ENCODE measurements at regions not wholly inside any gene's neighbourhood (a gene's known extent, or its start where the extent isn't known, plus 50 kb on each side); places are given as distances from the start of the nearest gene placed in this dataset.

GRCh38 chr12:46468160-46468559 is 95.6 kb upstream of the SLC38A2 start:
- Histone ChIP-seq H3K27me3 (ENCODE audit: insufficient read depth) (no peaks in the 10 kb centered on the region), H4K20me1 (ENCODE audit: insufficient read depth) (no peaks in the 10 kb centered on the region), H3K36me3 (replicated peaks in 1 of 2; ENCODE audit: control insufficient read depth in 1 of 2, insufficient read depth in 2 of 2, low read length in 1 of 2) (no peaks in the 10 kb centered on the region), H3K9me2 (no peaks in the 10 kb centered on the region), H2AFZ (ENCODE audit: low read depth) (no peak overlapping the region), H3K79me2 (ENCODE audit: insufficient read depth) (no peaks in the 10 kb centered on the region; the same call in 1 of the 2 replicates), H3K4me2 (no peak overlapping the region), H3K27ac (ENCODE audit: low read depth in 2 of 2, low read length in 1 of 2) (no peak overlapping the region), H3K4me3 (ENCODE audit: low read depth in 2 of 2, low read length in 1 of 2) (no peak overlapping the region), H3K9me3 (peaks cover 4% of the 10 kb centered on the region; the same call in 1 of the 2 replicates), H3K9ac (no peak overlapping the region), H3F3A (replicated peaks; ENCODE audit: insufficient read depth) (peaks cover 15% of the 10 kb centered on the region), H3K4me1 (ENCODE audit: control insufficient read depth in 1 of 2, insufficient read depth in 2 of 2, low read depth in 1 of 2, low read length in 1 of 2) (peaks cover 9 to 27% of the 10 kb centered on the region in 2 experiments)
- DNase-seq = no peak
- ChIA-PET POLR2A (no interaction called here), CTCF (no interaction called here)
- TF ChIP-seq ZBTB33 (IDR thresholded peaks at IDR 0.05; ENCODE audit: borderline replicate concordance, low read depth) (no peak), MAX (IDR thresholded peaks at IDR 0.05; ENCODE audit: low read depth) (no peak), NFIC (IDR thresholded peaks at IDR 0.05; ENCODE audit: borderline replicate concordance) (no peak), RXRA (IDR thresholded peaks at IDR 0.05; ENCODE audit: borderline replicate concordance, low read depth) (0 out of 2 replicates have a peak, but pooled peaks have one; percentile 15), MEF2A (IDR thresholded peaks at IDR 0.05; ENCODE audit: borderline replicate concordance, low read depth) (0 out of 2 replicates have a peak, but pooled peaks have one; percentile 24), EP300 (IDR thresholded peaks at IDR 0.05; ENCODE audit: borderline replicate concordance in 1 of 2, low read depth in 1 of 2, low read length in 1 of 2) (peak in 1 of 2 experiments; percentile 27; a peak in 1 of 4 replicates)
- WGBS (ENCODE audit: low lambda C conversion rate) = 68% methylated on average over 6 of the region's 6 CpGs

- Histone ChIP-seq H3K9me2 (no peaks in the 10 kb centered on the region), H2AFZ (ENCODE audit: low read depth) (no peak overlapping the region), H3K4me2 (no peak overlapping the region), H3K9ac (no peak overlapping the region), H3K4me3 (ENCODE audit: low read depth in 2 of 2, low read length in 1 of 2) (no peak overlapping the region), H3K27ac (ENCODE audit: low read depth in 2 of 2, low read length in 1 of 2) (no peak overlapping the region), H4K20me1 (ENCODE audit: insufficient read depth) (no peaks in the 10 kb centered on the region), H3K79me2 (ENCODE audit: insufficient read depth) (no peaks in the 10 kb centered on the region), H3K36me3 (replicated peaks in 1 of 2; ENCODE audit: control insufficient read depth in 1 of 2, insufficient read depth in 2 of 2, low read length in 1 of 2) (no peaks in the 10 kb centered on the region), H3K9me3 (peaks cover 4% of the 10 kb centered on the region; the same call in 1 of the 2 replicates), H3K27me3 (ENCODE audit: insufficient read depth) (no peaks in the 10 kb centered on the region), H3K4me1 (ENCODE audit: control insufficient read depth in 1 of 2, insufficient read depth in 2 of 2, low read depth in 1 of 2, low read length in 1 of 2) (peaks cover 5 to 22% of the 10 kb centered on the region in 2 experiments; a peak in 3 of 4 replicates), H3F3A (replicated peaks; ENCODE audit: insufficient read depth) (peaks cover 4% of the 10 kb centered on the region)
- POLR2A ChIA-PET = no interaction called here
- CTCF ChIA-PET = no interaction called here
- DNase-seq = no peak
- TF ChIP-seq ZBTB33 (IDR thresholded peaks at IDR 0.05; ENCODE audit: borderline replicate concordance, low read depth) (no peak), JUND (IDR thresholded peaks at IDR 0.05) (no peak), YY1 (IDR thresholded peaks at IDR 0.05; ENCODE audit: low read depth) (no peak), PBX3 (IDR thresholded peaks at IDR 0.05) (no peak), FOXJ3 (CRISPR knock-in tag; IDR thresholded peaks at IDR 0.05) (no peak), MEF2A (IDR thresholded peaks at IDR 0.05; ENCODE audit: borderline replicate concordance, low read depth) (no peak), TAF1 (IDR thresholded peaks at IDR 0.05; ENCODE audit: borderline replicate concordance, low read depth, low read length) (no peak), CHD2 (IDR thresholded peaks at IDR 0.05; ENCODE audit: low read length, partially characterized antibody) (no peak), FOSL2 (IDR thresholded peaks at IDR 0.05; ENCODE audit: borderline replicate concordance, low read depth) (no peak), POLR2AphosphoS5 (IDR thresholded peaks at IDR 0.05; ENCODE audit: low read depth, low read length) (no peak), SIN3A (IDR thresholded peaks at IDR 0.05; ENCODE audit: borderline replicate concordance, low read depth, low read length) (no peak), TCF12 (IDR thresholded peaks at IDR 0.05) (no peak), RCOR1 (IDR thresholded peaks at IDR 0.05; ENCODE audit: low read length) (no peak), EZH2phosphoT487 (IDR thresholded peaks at IDR 0.05; ENCODE audit: borderline replicate concordance, low read depth) (no peak), RXRA (IDR thresholded peaks at IDR 0.05; ENCODE audit: borderline replicate concordance, low read depth) (no peak), GABPA (IDR thresholded peaks at IDR 0.05; ENCODE audit: low read depth) (no peak), RAD21 (IDR thresholded peaks at IDR 0.05; ENCODE audit: low read length) (no peak)
Observed at GRCh38 chr12:46465307-46465706, 92.7 kb upstream of the SLC38A2 start.
